H9 (cell line): ENCODE measurements at regions not wholly inside any gene's neighbourhood (a gene's known extent, or its start where the extent isn't known, plus 50 kb on each side); places are given as distances from the start of the nearest gene placed in this dataset.

ENCODE experiments used
- DNase-seq: peaks from one replicate; pipeline ENCODE4 v3.0.0-alpha.2; 2017
- H2AFZ ChIP-seq: one replicate; pipeline ENCODE4 v1.6.1; 2013; ENCODE audit warnings: mild to moderate bottlenecking, low read length, control low read depth, moderate library complexity
- H2AK5ac ChIP-seq: 2 replicates; pipeline ENCODE4 v1.6.1; 2013; ENCODE audit warnings: low read length, control low read depth, mixed read lengths; ENCODE audit not compliant: insufficient read length
- H2BK120ac ChIP-seq: one replicate; pipeline ENCODE4 v1.6.1; 2013; ENCODE audit warnings: low read depth, mild to moderate bottlenecking, low read length, control low read depth, inconsistent platforms; ENCODE audit not compliant: poor library complexity, severe bottlenecking
- H2BK12ac ChIP-seq: 2 replicates; pipeline ENCODE4 v1.6.1; 2013; ENCODE audit warnings: low read length, control low read depth, mixed read lengths, low read depth; ENCODE audit not compliant: insufficient read length
- H2BK15ac ChIP-seq: 2 replicates; pipeline ENCODE4 v1.6.1; 2013; ENCODE audit warnings: low read depth, low read length, control low read depth
- H2BK20ac ChIP-seq: one replicate; pipeline ENCODE4 v1.6.1; 2013; ENCODE audit warnings: low read depth, mild to moderate bottlenecking, low read length, control low read depth, inconsistent platforms; ENCODE audit not compliant: poor library complexity, severe bottlenecking
- H2BK5ac ChIP-seq: 2 replicates; pipeline ENCODE4 v1.6.1; 2013; ENCODE audit warnings: low read length, control low read depth, mixed read lengths; ENCODE audit not compliant: insufficient read length
- H3K14ac ChIP-seq: 2 replicates; pipeline ENCODE4 v1.6.1; 2013; ENCODE audit warnings: low read length, control low read depth; ENCODE audit not compliant: insufficient read depth
- H3K18ac ChIP-seq: 2 replicates; pipeline ENCODE4 v1.6.1; 2013; ENCODE audit warnings: low read depth, mild to moderate bottlenecking, mixed read lengths, low read length, control low read depth; ENCODE audit not compliant: insufficient read length
- H3K23ac ChIP-seq: 2 replicates; pipeline ENCODE4 v1.6.1; 2013; ENCODE audit warnings: low read length, control low read depth, mixed read lengths, low read depth; ENCODE audit not compliant: insufficient read length
- H3K23me2 ChIP-seq: 2 replicates; pipeline ENCODE4 v1.6.1; 2013; ENCODE audit warnings: low read depth, mild to moderate bottlenecking, mixed read lengths, low read length, control low read depth; ENCODE audit not compliant: insufficient read length, poor library complexity, severe bottlenecking
- H3K27ac ChIP-seq: 2 replicates; pipeline ENCODE4 v1.5.1; 2013; ENCODE audit warnings: low read length, control low read depth, mixed read lengths, low read depth; ENCODE audit not compliant: insufficient read length
- H3K27me3 ChIP-seq: 2 replicates; pipeline ENCODE4 v1.6.1; 2013; ENCODE audit warnings: low read length, control low read depth, inconsistent platforms; ENCODE audit not compliant: insufficient read depth
- H3K4ac ChIP-seq: 2 replicates; pipeline ENCODE4 v1.6.1; 2013; ENCODE audit warnings: low read depth, mild to moderate bottlenecking, control low read depth, inconsistent platforms, low read length, moderate library complexity
- H3K4me1 ChIP-seq: 2 replicates; pipeline ENCODE4 v1.6.1; 2013; ENCODE audit warnings: low read length, control low read depth, inconsistent platforms; ENCODE audit not compliant: insufficient read depth
- H3K4me2 ChIP-seq: 2 replicates; pipeline ENCODE4 v1.6.1; 2013; ENCODE audit warnings: low read length, control low read depth, mixed read lengths; ENCODE audit not compliant: insufficient read length, insufficient read depth
- H3K56ac ChIP-seq: 2 replicates; pipeline ENCODE4 v1.6.1; 2013; ENCODE audit warnings: low read depth, mild to moderate bottlenecking, mixed read lengths, low read length, control low read depth; ENCODE audit not compliant: insufficient read length
- H3K79me1 ChIP-seq: 2 replicates; pipeline ENCODE4 v1.6.1; 2013; ENCODE audit warnings: low read depth, mild to moderate bottlenecking, moderate library complexity, low read length, control low read depth, inconsistent platforms; ENCODE audit not compliant: insufficient read depth, poor library complexity, severe bottlenecking
- H3K79me2 ChIP-seq: 2 replicates; pipeline ENCODE4 v1.6.1; 2013; ENCODE audit warnings: low read length, control low read depth, inconsistent platforms; ENCODE audit not compliant: insufficient read depth
- H3K9ac ChIP-seq: 2 replicates; pipeline ENCODE4 v1.6.1; 2013; ENCODE audit warnings: low read length, control low read depth, mixed read lengths; ENCODE audit not compliant: insufficient read length; ENCODE audit errors: extremely low read depth
- H3K9me3 ChIP-seq: one replicate; pipeline ENCODE4 v1.6.1; 2013; ENCODE audit warnings: low read depth, low read length, inconsistent platforms; ENCODE audit not compliant: control insufficient read depth
- H3T11ph ChIP-seq: one replicate; pipeline ENCODE4 v1.6.1; 2013; ENCODE audit warnings: mild to moderate bottlenecking, low read length, control low read depth, inconsistent platforms
- H4K20me1 ChIP-seq: one replicate; pipeline ENCODE4 v1.6.1; 2013; ENCODE audit not compliant: control insufficient read depth, insufficient read length, insufficient read depth
- H4K5ac ChIP-seq: 2 replicates; pipeline ENCODE4 v1.6.1; 2013; ENCODE audit warnings: low read depth, mild to moderate bottlenecking, mixed read lengths, low read length, control low read depth; ENCODE audit not compliant: insufficient read length
- H4K8ac ChIP-seq: replicated peaks from 2 replicates; pipeline ENCODE4 v1.6.1; 2013; ENCODE audit warnings: low read length, control low read depth, mixed read lengths, low read depth; ENCODE audit not compliant: insufficient read length
- H4K91ac ChIP-seq: 2 replicates; pipeline ENCODE4 v1.6.1; 2013; ENCODE audit warnings: low read depth, mild to moderate bottlenecking, moderate library complexity, mixed read lengths, low read length, control low read depth; ENCODE audit not compliant: insufficient read length
- H3K27ac Mint-ChIP-seq, 3 experiments: 2 replicates in 2 of 3; 3 replicates in 1 of 3; pipeline ENCODE4 v1.8.0; 2020 to 2021; ENCODE audit warnings: mixed read lengths in 3 of 3, mild to moderate bottlenecking in 1 of 3, moderate library complexity in 1 of 3
- H3K27me3 Mint-ChIP-seq: 2 replicates; pipeline ENCODE4 v1.8.0; 2021; ENCODE audit warnings: low read depth, mild to moderate bottlenecking, moderate library complexity, mixed read lengths
- H3K36me3 Mint-ChIP-seq, 3 experiments: 2 replicates in 2 of 3; 3 replicates in 1 of 3; pipeline ENCODE4 v1.8.0; 2020 to 2021; ENCODE audit warnings: low read depth in 3 of 3, mixed read lengths in 3 of 3; ENCODE audit not compliant: insufficient read depth in 1 of 3
- H3K4me1 Mint-ChIP-seq, 2 experiments: 2 replicates each; pipeline ENCODE4 v1.8.0; 2020; ENCODE audit warnings: mixed read lengths in 2 of 2
- H3K4me3 Mint-ChIP-seq, 2 experiments: 2 replicates in 1 of 2; 3 replicates in 1 of 2; pipeline ENCODE4 v1.8.0; 2020 to 2021; ENCODE audit warnings: mild to moderate bottlenecking in 2 of 2, mixed read lengths in 2 of 2, moderate library complexity in 1 of 2
- H3K9me3 Mint-ChIP-seq, 2 experiments: 2 replicates in 1 of 2; 3 replicates in 1 of 2; pipeline ENCODE4 v1.8.0; 2020; ENCODE audit warnings: mild to moderate bottlenecking in 2 of 2, mixed read lengths in 2 of 2, moderate library complexity in 1 of 2
- CTCF ChIP-seq: fragments of 200-600 bp; sonication (generic); conservative IDR thresholded peaks from 3 replicates; pipeline ENCODE4 v1.8.0; 2021; ENCODE audit warnings: antibody characterized with exemption, mild to moderate bottlenecking
- WGBS: extraction: QIAGEN DNeasy Blood & Tissue Kit; methylation state at CpG from one replicate; pipeline ENCODE4 v1.1.7; 2013; ENCODE audit warnings: missing lambda C conversion rate, low lambda C conversion rate, mixed read lengths; ENCODE audit not compliant: insufficient read length; ENCODE audit errors: extremely low coverage; 5-methylcytosine and 5-hydroxymethylcytosine counted together

DNA sequence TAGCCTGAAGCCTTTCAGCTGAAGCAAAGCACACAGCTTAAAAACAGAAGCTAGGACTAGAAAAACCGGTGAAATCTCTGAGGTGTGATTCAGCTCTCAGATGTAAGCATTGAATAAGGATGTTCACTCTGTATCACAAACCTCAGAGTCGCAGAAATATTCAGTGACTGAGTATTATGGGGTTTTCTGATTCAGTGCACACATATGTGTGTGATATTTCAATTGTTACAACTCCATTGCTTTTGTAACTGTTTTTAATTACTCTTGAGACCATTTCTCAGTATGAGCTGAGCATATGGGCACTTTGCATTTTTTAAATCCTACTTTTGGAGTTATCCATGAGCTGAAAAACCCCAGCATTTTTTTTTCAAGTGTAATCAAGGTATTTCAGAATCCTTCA is 868.8 kb downstream of the NTRK3 start:
- Histone ChIP-seq H3K27ac (no peak overlapping the region), H4K8ac (no peak overlapping the region), H3K4me2 (no peak overlapping the region), H4K20me1 (no peaks in the 10 kb centered on the region), H3K4me1 (no peaks in the 10 kb centered on the region), H2BK120ac (no peak overlapping the region), H3K9ac (no peak overlapping the region), H2BK5ac (no peak overlapping the region), H4K5ac (no peak overlapping the region), H3K18ac (no peak overlapping the region), H3K9me3 (no peaks in the 10 kb centered on the region), H3K23me2 (no peaks in the 10 kb centered on the region), H3K27me3 (no peaks in the 10 kb centered on the region), H3K79me2 (no peaks in the 10 kb centered on the region), H3K14ac (no peak overlapping the region), H4K91ac (no peak overlapping the region), H2BK20ac (no peak overlapping the region), H2AFZ (no peak overlapping the region), H3T11ph (no peak overlapping the region), H2BK12ac (no peak overlapping the region), H3K79me1 (no peaks in the 10 kb centered on the region), H2BK15ac (no peak overlapping the region), H3K56ac (no peak overlapping the region), H2AK5ac (no peak overlapping the region), H3K4ac (no peak overlapping the region), H3K23ac (no peak overlapping the region)
- H3K4me1 Mint-ChIP-seq = no peaks in the 10 kb centered on the region
- no peaks in the 10 kb centered on the region; a peak in 1 of 7 replicates for H3K36me3 Mint-ChIP-seq
- H3K9me3 Mint-ChIP-seq = peaks cover 3 to 4% of the 10 kb centered on the region in 2 experiments; a peak in 3 of 5 replicates
- no peak overlapping the region for H3K27ac Mint-ChIP-seq
- no CpG with 5 or more reads among the region's 2 CpGs for WGBS
- H3K4me3 Mint-ChIP-seq = no peak overlapping the region
- no peak for DNase-seq
- no peak for TF ChIP-seq CTCF
- H3K27me3 Mint-ChIP-seq = no peaks in the 10 kb centered on the region
